BE2C (cell line): ENCODE measurements at regions not wholly inside any gene's neighbourhood (a gene's known extent, or its start where the extent isn't known, plus 50 kb on each side); places are given as distances from the start of the nearest gene placed in this dataset.
A peak's percentile ranks its signal among the peaks of the same experiment; 100 is the strongest.

Experiments
- DNase-seq: peaks from one replicate; pipeline ENCODE4 v3.0.0-alpha.2; 2020
- H3K27me3 ChIP-seq: fragments of 250-450 bp; sonication (Bioruptor Pico); 2 replicates; pipeline ENCODE4 v1.5.1; 2020; ENCODE audit warnings: mild to moderate bottlenecking
- H3K36me3 ChIP-seq: fragments of 250-450 bp; sonication (Bioruptor Pico); 2 replicates; pipeline ENCODE4 v1.5.1; 2020; ENCODE audit warnings: mild to moderate bottlenecking
- H3K4me1 ChIP-seq: fragments of 250-450 bp; sonication (Bioruptor Pico); 2 replicates; pipeline ENCODE4 v1.5.1; 2020
- H3K4me3 ChIP-seq: 2 replicates; pipeline ENCODE4 v1.5.1; 2011; ENCODE audit warnings: low read depth, low read length
- H3K9me3 ChIP-seq: fragments of 250-450 bp; sonication (Bioruptor Pico); 2 replicates; pipeline ENCODE4 v1.5.1; 2020
- TF ChIP-seq, protein P1 (sequence below): IDR thresholded peaks from 2 replicates; pipeline ENCODE4 v1.5.1; 2012; ENCODE audit warnings: mild to moderate bottlenecking, low read depth, low read length

DNA sequence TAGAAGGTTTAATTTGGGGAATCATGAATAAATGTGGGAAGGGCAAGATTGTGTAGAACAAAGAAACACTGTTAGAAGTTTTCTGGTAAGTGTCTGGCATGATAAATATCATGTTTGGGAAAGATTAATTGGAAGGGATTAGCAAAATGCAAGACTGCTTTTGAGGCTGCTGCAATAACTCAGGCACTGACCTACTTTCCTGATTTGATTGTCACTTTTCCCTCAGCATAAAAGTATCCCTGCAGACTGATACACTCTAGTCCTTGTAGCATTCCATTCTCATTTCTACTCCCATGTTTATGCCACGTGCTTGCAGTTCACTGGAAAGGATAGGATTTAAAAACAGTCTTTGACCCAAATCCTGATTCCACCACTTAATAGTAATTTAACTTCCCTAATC, 303.3 kb upstream of the SEMA3A start:
- Histone ChIP-seq H3K4me1 (peaks cover 14% of the 10 kb centered on the region), H3K4me3 (no peak overlapping the region), H3K27me3 (no peaks in the 10 kb centered on the region), H3K9me3 (no peaks in the 10 kb centered on the region), H3K36me3 (no peaks in the 10 kb centered on the region)
- no peak for DNase-seq
- TF ChIP-seq, protein P1, sequence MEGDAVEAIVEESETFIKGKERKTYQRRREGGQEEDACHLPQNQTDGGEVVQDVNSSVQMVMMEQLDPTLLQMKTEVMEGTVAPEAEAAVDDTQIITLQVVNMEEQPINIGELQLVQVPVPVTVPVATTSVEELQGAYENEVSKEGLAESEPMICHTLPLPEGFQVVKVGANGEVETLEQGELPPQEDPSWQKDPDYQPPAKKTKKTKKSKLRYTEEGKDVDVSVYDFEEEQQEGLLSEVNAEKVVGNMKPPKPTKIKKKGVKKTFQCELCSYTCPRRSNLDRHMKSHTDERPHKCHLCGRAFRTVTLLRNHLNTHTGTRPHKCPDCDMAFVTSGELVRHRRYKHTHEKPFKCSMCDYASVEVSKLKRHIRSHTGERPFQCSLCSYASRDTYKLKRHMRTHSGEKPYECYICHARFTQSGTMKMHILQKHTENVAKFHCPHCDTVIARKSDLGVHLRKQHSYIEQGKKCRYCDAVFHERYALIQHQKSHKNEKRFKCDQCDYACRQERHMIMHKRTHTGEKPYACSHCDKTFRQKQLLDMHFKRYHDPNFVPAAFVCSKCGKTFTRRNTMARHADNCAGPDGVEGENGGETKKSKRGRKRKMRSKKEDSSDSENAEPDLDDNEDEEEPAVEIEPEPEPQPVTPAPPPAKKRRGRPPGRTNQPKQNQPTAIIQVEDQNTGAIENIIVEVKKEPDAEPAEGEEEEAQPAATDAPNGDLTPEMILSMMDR, result no peak

GRCh38 chr7:84495128-84495527, 300.5 kb upstream of the SEMA3A start:
- no peaks in the 10 kb centered on the region for H3K36me3 ChIP-seq
- peaks cover 14% of the 10 kb centered on the region for H3K4me1 ChIP-seq
- no peak for DNase-seq
- H3K9me3 ChIP-seq, result no peaks in the 10 kb centered on the region
- TF ChIP-seq, protein P1, result no peak
- H3K27me3 ChIP-seq, result no peaks in the 10 kb centered on the region
- no peak overlapping the region for H3K4me3 ChIP-seq

GRCh38 chr7:84492098-84493034, 297.8 kb upstream of the SEMA3A start:
- Histone ChIP-seq H3K36me3 (no peaks in the 10 kb centered on the region), H3K9me3 (no peaks in the 10 kb centered on the region), H3K4me1 (peaks cover 7% of the 10 kb centered on the region), H3K4me3 (peak overlapping the region; percentile 51), H3K27me3 (no peaks in the 10 kb centered on the region)
- TF ChIP-seq, protein P1, result no peak
- peak; percentile 72 for DNase-seq

- peak; percentile 40 for DNase-seq
- no peaks in the 10 kb centered on the region for H3K36me3 ChIP-seq
- TF ChIP-seq, protein P1, result peak; percentile 81
- H3K4me3 ChIP-seq, result peak overlapping the region; percentile 51
- peaks cover 7% of the 10 kb centered on the region for H3K4me1 ChIP-seq
- no peaks in the 10 kb centered on the region for H3K9me3 ChIP-seq
- H3K27me3 ChIP-seq, result no peaks in the 10 kb centered on the region
Observed at GRCh38 chr7:84490661-84491060, 296.1 kb upstream of the SEMA3A start.

GRCh38 chr7:84484502-84485079, 290.0 kb upstream of the SEMA3A start:
- H3K4me3 ChIP-seq, result no peak overlapping the region
- TF ChIP-seq, protein P1, result no peak
- no peak for DNase-seq

GRCh38 chr7:84482476-84482875, 287.9 kb upstream of the SEMA3A start:
- no peak overlapping the region for H3K4me3 ChIP-seq
- H3K36me3 ChIP-seq, result no peaks in the 10 kb centered on the region
- no peaks in the 10 kb centered on the region for H3K4me1 ChIP-seq
- TF ChIP-seq, protein P1, result no peak
- DNase-seq, result no peak
- no peaks in the 10 kb centered on the region for H3K27me3 ChIP-seq
- no peaks in the 10 kb centered on the region for H3K9me3 ChIP-seq

More at GRCh38 chr7:84484502-84485079, 290.0 kb upstream of the SEMA3A start:
- no peaks in the 10 kb centered on the region for H3K9me3 ChIP-seq
- no peaks in the 10 kb centered on the region for H3K36me3 ChIP-seq
- no peaks in the 10 kb centered on the region for H3K27me3 ChIP-seq
- H3K4me1 ChIP-seq, result no peaks in the 10 kb centered on the region
